ENCODE measurements at regions not wholly inside any gene's neighbourhood (a gene's known extent, or its start where the extent isn't known, plus 50 kb on each side); places are given as distances from the start of the nearest gene placed in this dataset.

DNA sequence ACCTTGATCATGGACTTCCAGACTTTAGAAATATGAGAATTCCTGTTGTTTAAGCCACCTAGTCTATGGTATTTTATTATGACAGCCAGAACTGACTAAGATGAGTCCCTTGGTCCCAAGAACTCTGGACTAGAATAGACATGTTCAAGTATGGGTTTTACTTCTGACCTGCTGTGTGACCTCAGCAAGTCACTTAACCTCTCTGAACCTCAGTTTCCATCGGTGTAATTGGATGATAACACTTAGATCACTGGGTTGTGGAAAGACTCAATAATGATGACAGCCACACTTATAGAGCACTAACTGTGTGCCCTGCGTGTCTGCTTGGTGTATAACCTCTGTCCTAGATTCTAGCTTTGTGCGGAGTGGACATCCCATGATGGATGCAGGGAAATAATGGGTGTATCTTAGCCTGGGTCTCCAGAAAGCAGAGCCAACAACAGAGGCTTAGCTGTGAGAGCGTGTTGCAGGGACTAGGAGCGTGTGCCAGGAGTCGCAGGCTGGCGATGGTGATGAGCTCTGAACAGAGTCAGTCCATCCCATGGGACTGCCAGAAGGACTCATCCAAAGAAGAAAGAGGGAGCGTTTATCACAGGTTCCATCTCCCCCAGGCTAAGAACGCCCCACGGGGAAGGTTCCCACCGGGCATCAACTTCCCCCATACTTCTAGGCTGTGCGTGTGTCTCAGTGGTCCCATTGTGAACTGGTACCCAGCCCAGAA, 93.2 kb upstream of the TP53I11 start:
- H3K9me3 Mint-ChIP-seq = no peaks in the 10 kb centered on the region
- CTCF ChIA-PET = no interaction called here
- no peak for DNase-seq

GRCh38 chr11:45045683-45046471, 95.2 kb upstream of the TP53I11 start:
- no peaks in the 10 kb centered on the region for H3K9me3 Mint-ChIP-seq
- H3K36me3 Mint-ChIP-seq = no peaks in the 10 kb centered on the region
- peaks cover 2% of the 10 kb centered on the region for H3K4me1 Mint-ChIP-seq
- DNase-seq = no peak
- H3K4me3 Mint-ChIP-seq = no peak overlapping the region
- H3K27me3 Mint-ChIP-seq = peaks cover 20% of the 10 kb centered on the region
- CTCF ChIA-PET = interaction anchor here (1.0 kb wide), 1 partner anchor 57 kb away, joined by 4 read pairs; no protein-coding TSS in a partner anchor
- no peak overlapping the region for H3K27ac Mint-ChIP-seq

More for the DNA sequence above, 93.2 kb upstream of the TP53I11 start:
- Mint-ChIP-seq H3K4me1 (peaks cover 2% of the 10 kb centered on the region), H3K27me3 (peaks cover 12% of the 10 kb centered on the region), H3K36me3 (no peaks in the 10 kb centered on the region), H3K4me3 (no peak overlapping the region), H3K27ac (no peak overlapping the region)

DNA sequence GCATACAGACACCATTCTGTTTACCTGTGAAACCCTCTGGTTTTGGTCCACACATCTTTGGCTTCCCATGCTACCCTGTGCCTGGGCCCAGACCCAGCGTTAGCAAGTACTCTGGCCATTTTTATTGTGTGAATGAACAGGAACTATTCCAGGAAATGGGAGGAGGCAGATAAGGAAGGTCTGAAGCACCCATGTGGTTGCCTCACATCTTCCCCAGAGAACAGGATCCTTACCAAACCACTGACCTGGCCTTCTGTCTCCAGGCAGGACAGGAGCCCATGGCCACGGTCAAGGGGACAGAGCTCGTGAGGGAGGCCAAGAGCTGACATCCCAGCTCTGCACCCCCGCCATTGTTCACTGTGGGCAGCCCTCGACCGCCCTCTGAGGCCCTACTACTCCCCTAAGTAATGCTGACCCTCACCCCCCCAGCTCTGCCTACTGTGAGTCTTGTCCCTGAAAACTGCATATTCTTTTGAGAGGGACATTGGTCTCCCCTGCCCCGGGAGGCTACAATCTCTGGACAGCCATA, 97.7 kb upstream of the TP53I11 start:
- no peak overlapping the region for H3K4me3 Mint-ChIP-seq
- peaks cover 12% of the 10 kb centered on the region for H3K27me3 Mint-ChIP-seq
- no peak overlapping the region for H3K27ac Mint-ChIP-seq
- H3K36me3 Mint-ChIP-seq = no peaks in the 10 kb centered on the region
- CTCF ChIA-PET = no interaction called here
- no peak for DNase-seq
- H3K9me3 Mint-ChIP-seq = no peaks in the 10 kb centered on the region
- peaks cover 2% of the 10 kb centered on the region for H3K4me1 Mint-ChIP-seq

DNA sequence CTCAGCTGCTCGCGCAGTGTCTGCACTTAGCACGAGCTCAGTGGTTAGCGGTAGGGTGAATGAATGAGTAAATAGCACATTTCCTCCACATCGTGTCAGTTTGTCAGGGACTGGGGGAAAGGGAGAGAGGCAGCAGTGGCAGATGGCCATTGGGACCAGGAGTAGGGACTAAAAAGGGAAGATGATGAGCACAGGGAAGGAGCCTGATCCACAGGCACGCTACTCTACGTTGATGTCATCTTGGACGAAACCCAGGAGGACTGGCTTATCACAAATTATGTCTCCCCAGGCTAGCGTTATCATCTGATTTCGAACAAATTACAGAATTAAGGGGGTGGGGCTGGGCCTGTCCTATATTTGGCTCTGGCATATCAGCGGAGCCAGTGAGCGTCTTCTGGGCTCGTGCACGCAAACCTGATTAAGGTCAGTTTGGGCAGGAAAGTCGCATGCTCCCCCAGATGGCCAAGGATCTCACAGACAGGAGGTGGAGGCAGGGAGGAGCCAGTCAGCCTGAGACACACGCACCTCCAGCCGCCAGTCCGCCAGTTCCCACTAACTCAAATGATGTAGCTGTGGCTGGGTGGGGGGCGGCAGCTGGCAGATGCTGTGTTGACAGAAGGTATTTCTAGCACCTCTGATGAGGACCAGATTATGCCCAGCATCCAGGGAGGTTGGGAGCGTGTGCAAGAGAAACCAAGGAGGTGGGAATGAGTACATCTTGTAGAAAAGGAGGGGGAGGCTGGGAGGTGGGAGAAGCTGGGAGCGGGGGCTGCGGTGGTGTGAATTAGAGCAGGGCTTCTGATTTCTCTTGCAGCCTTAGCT, 97.4 kb upstream of the PRDM11 start:
- H3K36me3 Mint-ChIP-seq = no peaks in the 10 kb centered on the region
- DNase-seq = no peak

DNA sequence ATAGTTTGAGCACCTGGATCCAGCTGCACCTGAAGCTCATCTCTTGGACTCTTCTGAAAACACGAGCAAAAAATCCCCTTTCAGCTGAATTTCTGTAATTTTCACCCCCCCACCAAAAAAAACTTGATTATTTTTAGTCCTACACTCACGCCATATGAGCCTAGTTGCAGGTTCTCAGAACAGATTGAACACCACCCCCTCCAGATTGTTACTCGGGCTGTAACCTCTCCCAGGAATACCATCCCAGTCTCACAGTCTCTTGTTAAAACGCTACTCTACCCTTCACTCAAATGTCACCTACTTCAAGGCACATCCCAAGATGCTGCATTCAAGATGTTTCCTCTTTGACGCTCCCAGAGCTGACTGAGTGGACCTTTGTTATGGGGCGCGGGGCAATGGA, 96.3 kb upstream of the PRDM11 start:
- Mint-ChIP-seq H3K27ac (no peak overlapping the region), H3K27me3 (peaks cover 16% of the 10 kb centered on the region), H3K4me3 (no peak overlapping the region), H3K9me3 (no peaks in the 10 kb centered on the region), H3K36me3 (no peaks in the 10 kb centered on the region), H3K4me1 (peaks cover 2% of the 10 kb centered on the region)
- CTCF ChIA-PET = interaction anchor here (1.4 kb wide), 1 partner anchor 55 kb away, joined by 4 read pairs; no protein-coding TSS in a partner anchor
- no peak for DNase-seq

More for the DNA sequence above, 97.4 kb upstream of the PRDM11 start:
- no peak overlapping the region for H3K4me3 Mint-ChIP-seq
- H3K27me3 Mint-ChIP-seq = peaks cover 12% of the 10 kb centered on the region
- H3K4me1 Mint-ChIP-seq = peaks cover 2% of the 10 kb centered on the region
- no peak overlapping the region for H3K27ac Mint-ChIP-seq
- H3K9me3 Mint-ChIP-seq = no peaks in the 10 kb centered on the region
- CTCF ChIA-PET = interaction anchor here (1.4 kb wide), 1 partner anchor 56 kb away, joined by 4 read pairs; no protein-coding TSS in a partner anchor

DNA sequence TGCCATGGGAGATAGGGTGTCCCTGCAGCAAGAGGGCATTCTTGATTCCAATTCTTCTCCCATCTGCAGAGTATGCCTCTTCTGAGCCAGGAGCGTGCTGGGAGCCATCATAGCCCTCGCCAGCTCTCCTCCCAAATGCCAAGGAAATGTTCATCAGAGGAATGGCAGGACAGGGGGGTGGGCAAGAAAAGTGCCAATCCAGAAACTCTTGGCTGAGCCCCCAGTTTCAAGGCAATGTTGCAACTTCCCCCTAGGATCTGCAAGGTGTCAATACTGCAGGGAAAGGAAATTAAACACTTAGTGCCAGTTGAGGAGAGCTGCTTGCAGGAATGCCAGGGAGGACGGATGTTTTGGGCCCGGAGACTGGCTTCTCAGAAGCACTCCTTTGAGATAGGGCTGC, 94.8 kb upstream of the PRDM11 start:
- CTCF ChIA-PET = no interaction called here
- Mint-ChIP-seq H3K4me3 (no peak overlapping the region), H3K4me1 (no peaks in the 10 kb centered on the region), H3K27me3 (peaks cover 15% of the 10 kb centered on the region), H3K27ac (no peak overlapping the region), H3K36me3 (no peaks in the 10 kb centered on the region), H3K9me3 (no peaks in the 10 kb centered on the region)
- no peak for DNase-seq

DNA sequence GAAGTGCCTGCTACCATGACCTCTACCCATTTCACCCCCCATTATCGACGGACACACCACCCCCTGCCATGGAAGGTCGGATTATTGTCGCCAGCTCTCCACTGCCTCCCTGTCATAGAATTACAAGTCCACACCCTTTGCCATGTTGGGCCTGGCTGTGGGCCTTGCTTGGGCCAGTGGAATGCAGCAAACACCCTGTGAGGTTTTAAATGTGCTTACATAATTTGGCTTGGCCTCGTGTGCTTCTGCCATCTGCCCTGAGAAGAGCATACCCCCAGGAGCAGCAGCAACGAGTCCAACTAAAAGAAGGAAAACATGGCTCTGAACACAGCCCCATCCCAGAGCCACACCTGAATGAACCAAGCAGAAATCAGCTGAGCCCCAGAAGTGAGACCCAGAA, 94.1 kb upstream of the PRDM11 start:
- Mint-ChIP-seq H3K4me3 (no peak overlapping the region), H3K27ac (no peak overlapping the region), H3K9me3 (no peaks in the 10 kb centered on the region), H3K36me3 (no peaks in the 10 kb centered on the region), H3K4me1 (no peaks in the 10 kb centered on the region), H3K27me3 (peaks cover 12% of the 10 kb centered on the region)
- DNase-seq = no peak
- CTCF ChIA-PET = no interaction called here

DNA sequence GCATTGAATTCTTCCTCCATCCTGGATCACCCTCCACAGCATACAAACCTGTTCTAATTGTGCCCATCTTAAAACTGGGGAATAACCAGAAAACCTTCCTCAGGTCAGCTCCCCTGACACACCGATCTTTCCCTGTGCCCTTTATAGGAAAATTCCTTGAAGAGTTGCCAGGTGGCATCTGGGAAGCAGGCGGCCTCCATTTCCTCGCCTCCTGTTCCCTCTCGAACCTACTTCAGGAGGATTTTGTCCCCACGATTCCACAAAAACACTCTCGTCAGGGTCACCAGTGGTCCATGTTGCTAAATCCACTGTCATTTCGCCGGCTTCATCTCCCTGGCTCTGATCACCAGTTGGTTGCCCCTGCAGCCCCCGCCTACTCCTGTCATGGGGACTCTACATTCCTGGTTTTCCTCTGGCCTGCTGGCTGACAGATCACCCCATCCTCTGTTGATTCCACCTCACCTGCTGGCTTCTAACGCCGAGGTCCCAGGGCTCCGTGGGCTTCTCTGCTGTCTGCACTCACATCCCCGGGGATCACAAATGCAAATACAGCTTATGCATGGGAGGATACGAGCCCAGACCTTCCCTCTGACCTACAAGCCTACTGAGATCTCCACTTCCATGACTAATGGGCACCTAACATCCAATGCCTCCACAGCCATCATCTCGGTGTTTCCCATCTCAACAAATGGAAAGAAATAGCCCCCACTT, 92.5 kb upstream of the PRDM11 start:
- no peak overlapping the region for H3K4me3 Mint-ChIP-seq
- H3K9me3 Mint-ChIP-seq = no peaks in the 10 kb centered on the region
- H3K27ac Mint-ChIP-seq = no peak overlapping the region
- no peaks in the 10 kb centered on the region for H3K36me3 Mint-ChIP-seq
- peaks cover 12% of the 10 kb centered on the region for H3K27me3 Mint-ChIP-seq
- DNase-seq = no peak
- CTCF ChIA-PET = no interaction called here
- no peaks in the 10 kb centered on the region for H3K4me1 Mint-ChIP-seq

DNA sequence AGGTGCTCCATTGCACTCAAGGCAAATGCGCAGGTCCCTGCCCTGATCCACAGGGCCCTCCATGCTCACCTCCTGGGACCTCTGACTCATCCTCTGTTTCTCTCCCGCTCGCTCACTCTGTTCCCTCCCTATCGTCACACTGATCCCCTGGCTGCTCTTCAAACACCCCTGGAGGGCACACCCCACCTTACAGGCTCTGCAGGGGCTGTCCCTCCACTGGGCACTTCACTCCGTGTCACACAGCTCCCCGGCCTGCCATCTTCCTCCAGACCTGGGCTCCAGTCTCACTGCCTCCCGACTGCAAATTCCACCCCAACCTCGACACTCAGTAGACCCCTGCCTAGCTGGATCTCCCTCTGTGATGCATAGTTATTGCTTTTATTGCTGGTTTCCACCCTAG, 91.5 kb upstream of the PRDM11 start:
- CTCF ChIA-PET = no interaction called here
- H3K27me3 Mint-ChIP-seq = peaks cover 11% of the 10 kb centered on the region
- no peaks in the 10 kb centered on the region for H3K4me1 Mint-ChIP-seq

GRCh38 chr11:45056529-45056928, 89.9 kb upstream of the PRDM11 start:
- H3K27ac Mint-ChIP-seq = no peak overlapping the region
- H3K4me3 Mint-ChIP-seq = no peak overlapping the region
- H3K4me1 Mint-ChIP-seq = no peaks in the 10 kb centered on the region
- CTCF ChIA-PET = no interaction called here
- H3K9me3 Mint-ChIP-seq = no peaks in the 10 kb centered on the region
- H3K36me3 Mint-ChIP-seq = no peaks in the 10 kb centered on the region
- peaks cover 7% of the 10 kb centered on the region for H3K27me3 Mint-ChIP-seq
- DNase-seq = no peak

More for the DNA sequence above, 91.5 kb upstream of the PRDM11 start:
- Mint-ChIP-seq H3K36me3 (no peaks in the 10 kb centered on the region), H3K4me3 (no peak overlapping the region), H3K9me3 (no peaks in the 10 kb centered on the region), H3K27ac (no peak overlapping the region)
- no peak for DNase-seq

DNA sequence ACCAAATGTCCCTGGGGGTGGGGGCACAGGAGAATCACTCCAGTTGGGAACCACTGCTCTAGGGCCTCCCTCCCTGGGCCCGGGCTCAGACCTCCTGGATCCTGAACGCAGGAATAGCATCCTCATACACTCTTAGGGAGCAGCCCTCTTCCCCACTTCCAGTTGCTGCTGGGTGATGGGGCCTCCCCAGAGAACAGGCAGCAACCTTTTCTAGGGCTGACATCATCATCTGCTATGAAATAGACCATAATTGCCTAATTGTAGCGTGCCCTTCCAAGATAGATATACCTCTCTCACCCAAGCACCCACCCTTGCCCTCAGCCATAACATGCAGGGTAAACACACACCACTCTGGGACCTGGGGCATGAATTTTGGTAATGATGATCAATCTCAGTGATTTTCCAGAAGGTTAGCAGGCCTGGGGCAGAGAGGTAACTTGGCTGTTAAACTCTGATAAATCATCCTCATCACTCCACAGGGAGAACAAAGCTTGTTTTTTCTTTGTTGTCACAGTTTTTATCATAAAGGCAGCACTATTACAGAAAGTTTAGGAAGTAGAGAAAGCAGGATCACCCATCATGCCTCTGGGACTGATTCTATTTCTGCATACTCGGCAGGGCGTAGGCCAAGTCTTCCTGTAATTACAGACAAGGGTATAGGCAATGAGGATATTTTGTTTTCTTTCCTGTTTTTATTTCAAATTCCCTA, 88.3 kb upstream of the PRDM11 start:
- Mint-ChIP-seq H3K4me1 (no peaks in the 10 kb centered on the region), H3K27ac (no peak overlapping the region), H3K9me3 (no peaks in the 10 kb centered on the region), H3K27me3 (peaks cover 7% of the 10 kb centered on the region), H3K4me3 (no peak overlapping the region), H3K36me3 (no peaks in the 10 kb centered on the region)
- no peak for DNase-seq
- CTCF ChIA-PET = no interaction called here

DNA sequence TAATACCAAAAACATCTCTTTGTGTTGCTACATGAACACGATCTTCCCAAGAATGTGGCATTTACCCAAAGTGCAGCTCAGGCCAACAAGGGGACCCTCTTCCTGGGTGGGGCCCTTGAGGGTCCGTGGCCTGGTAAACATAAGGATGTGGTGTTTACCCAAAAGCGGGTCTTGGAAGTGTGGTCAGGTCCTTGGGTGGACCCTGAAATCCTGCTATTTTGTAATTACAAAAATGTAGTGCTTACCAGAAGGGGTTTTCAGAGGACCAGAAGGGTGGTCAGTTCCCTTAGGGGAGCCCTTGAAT, 87.8 kb upstream of the PRDM11 start:
- H3K4me3 Mint-ChIP-seq = no peak overlapping the region
- H3K4me1 Mint-ChIP-seq = no peaks in the 10 kb centered on the region
- CTCF ChIA-PET = no interaction called here
- no peaks in the 10 kb centered on the region for H3K36me3 Mint-ChIP-seq
- no peak overlapping the region for H3K27ac Mint-ChIP-seq
- H3K27me3 Mint-ChIP-seq = peaks cover 7% of the 10 kb centered on the region
- no peaks in the 10 kb centered on the region for H3K9me3 Mint-ChIP-seq
- DNase-seq = no peak

GRCh38 chr11:45060707-45061106, 85.7 kb upstream of the PRDM11 start:
- Mint-ChIP-seq H3K27ac (no peak overlapping the region), H3K9me3 (no peaks in the 10 kb centered on the region), H3K4me1 (no peaks in the 10 kb centered on the region), H3K36me3 (no peaks in the 10 kb centered on the region), H3K4me3 (no peak overlapping the region), H3K27me3 (peaks cover 3% of the 10 kb centered on the region)
- no peak for DNase-seq
- CTCF ChIA-PET = interaction anchor here (1.0 kb wide), 1 partner anchor 133 kb away, joined by 4 read pairs; no protein-coding TSS in a partner anchor

Measured in activated naive CD4-positive, alpha-beta T cell treated with anti-CD3 and anti-CD28 coated beads, Interleukin-2, amount 10 ng/mL, durations not matched to agents 7 days and 5 days (primary cell).